PFSK-1 (cell line): ENCODE measurements at regions not wholly inside any gene's neighbourhood (a gene's known extent, or its start where the extent isn't known, plus 50 kb on each side); places are given as distances from the start of the nearest gene placed in this dataset.

Experiments
- FOXP2 ChIP-seq: optimal IDR thresholded peaks from 2 replicates; pipeline ENCODE3; 2011; ENCODE audit warnings: borderline replicate concordance, control low read depth, inconsistent platforms; ENCODE audit not compliant: insufficient read depth; ENCODE audit errors: extremely low read length, extremely low read depth
- POLR2AphosphoS5 ChIP-seq: IDR thresholded peaks from 2 replicates; pipeline ENCODE4 v1.6.1; 2012; ENCODE audit warnings: low read depth, mild to moderate bottlenecking, control low read depth, low read length, moderate library complexity
- SIN3A ChIP-seq: IDR thresholded peaks from 2 replicates; pipeline ENCODE4 v1.6.1; 2012; ENCODE audit warnings: mild to moderate bottlenecking, low read length, moderate library complexity, borderline replicate concordance; ENCODE audit not compliant: insufficient read depth
- TAF1 ChIP-seq: IDR thresholded peaks from 2 replicates; pipeline ENCODE4 v1.6.1; 2012; ENCODE audit warnings: low read length, control low read depth, borderline replicate concordance; ENCODE audit not compliant: insufficient read depth
- TF ChIP-seq, protein P1 (sequence below), 2 experiments: IDR thresholded peaks; 2 replicates each; pipeline versions ENCODE4 v1.6.1 to v1.8.0; 2011 to 2012; ENCODE audit warnings: low read depth in 2 of 2, low read length in 2 of 2, control low read depth in 1 of 2, inconsistent platforms in 1 of 2, mild to moderate bottlenecking in 1 of 2, moderate library complexity in 1 of 2; ENCODE audit not compliant: insufficient read depth in 1 of 2

DNA sequence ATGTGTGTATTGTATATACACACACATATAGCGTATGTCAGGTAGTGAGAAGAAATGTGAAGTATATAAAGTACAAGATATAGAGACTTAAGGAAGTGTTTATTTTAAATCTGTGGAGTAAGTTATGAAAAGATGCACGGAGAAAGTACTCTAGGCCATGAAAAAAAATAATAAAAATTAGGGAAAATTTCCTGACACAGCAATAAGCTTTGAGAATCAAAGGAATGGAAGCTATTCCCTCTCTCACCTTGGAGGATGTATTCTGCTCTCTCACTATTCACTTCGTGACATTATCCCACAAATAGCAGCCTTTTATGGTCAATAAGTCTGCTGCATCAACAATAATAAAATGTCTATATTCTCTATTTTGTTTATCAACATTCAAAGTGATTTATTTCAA is 700.4 kb upstream of the RGS18 start:
- TF ChIP-seq, protein P1, sequence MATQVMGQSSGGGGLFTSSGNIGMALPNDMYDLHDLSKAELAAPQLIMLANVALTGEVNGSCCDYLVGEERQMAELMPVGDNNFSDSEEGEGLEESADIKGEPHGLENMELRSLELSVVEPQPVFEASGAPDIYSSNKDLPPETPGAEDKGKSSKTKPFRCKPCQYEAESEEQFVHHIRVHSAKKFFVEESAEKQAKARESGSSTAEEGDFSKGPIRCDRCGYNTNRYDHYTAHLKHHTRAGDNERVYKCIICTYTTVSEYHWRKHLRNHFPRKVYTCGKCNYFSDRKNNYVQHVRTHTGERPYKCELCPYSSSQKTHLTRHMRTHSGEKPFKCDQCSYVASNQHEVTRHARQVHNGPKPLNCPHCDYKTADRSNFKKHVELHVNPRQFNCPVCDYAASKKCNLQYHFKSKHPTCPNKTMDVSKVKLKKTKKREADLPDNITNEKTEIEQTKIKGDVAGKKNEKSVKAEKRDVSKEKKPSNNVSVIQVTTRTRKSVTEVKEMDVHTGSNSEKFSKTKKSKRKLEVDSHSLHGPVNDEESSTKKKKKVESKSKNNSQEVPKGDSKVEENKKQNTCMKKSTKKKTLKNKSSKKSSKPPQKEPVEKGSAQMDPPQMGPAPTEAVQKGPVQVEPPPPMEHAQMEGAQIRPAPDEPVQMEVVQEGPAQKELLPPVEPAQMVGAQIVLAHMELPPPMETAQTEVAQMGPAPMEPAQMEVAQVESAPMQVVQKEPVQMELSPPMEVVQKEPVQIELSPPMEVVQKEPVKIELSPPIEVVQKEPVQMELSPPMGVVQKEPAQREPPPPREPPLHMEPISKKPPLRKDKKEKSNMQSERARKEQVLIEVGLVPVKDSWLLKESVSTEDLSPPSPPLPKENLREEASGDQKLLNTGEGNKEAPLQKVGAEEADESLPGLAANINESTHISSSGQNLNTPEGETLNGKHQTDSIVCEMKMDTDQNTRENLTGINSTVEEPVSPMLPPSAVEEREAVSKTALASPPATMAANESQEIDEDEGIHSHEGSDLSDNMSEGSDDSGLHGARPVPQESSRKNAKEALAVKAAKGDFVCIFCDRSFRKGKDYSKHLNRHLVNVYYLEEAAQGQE (IDR thresholded peaks at IDR 0.05; ENCODE audit: insufficient read depth in 1 of 2, low read depth in 2 of 2, low read length in 2 of 2) = no peak
- TF ChIP-seq TAF1 (no peak), FOXP2 (no peak), SIN3A (no peak), POLR2AphosphoS5 (no peak)

DNA sequence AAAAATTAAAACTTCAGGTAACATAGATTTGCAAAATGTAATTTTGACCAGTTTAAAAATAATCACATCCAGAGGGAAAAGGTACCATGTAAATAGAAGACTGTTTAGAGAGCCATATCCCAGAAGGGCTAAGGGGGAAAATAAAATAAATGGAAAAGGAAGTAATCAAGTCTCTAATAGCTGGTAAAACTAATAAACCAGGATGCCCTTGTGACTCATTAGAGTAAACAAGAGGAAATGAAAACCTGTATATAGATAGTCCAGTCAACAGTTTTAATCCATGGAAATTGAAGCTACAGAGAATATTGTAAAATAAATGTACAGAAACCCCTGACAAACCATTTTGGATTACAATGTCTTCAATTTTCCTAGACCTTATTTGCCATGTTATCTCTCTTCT is 698.0 kb upstream of the RGS18 start:
- TF ChIP-seq TAF1 = no peak

DNA sequence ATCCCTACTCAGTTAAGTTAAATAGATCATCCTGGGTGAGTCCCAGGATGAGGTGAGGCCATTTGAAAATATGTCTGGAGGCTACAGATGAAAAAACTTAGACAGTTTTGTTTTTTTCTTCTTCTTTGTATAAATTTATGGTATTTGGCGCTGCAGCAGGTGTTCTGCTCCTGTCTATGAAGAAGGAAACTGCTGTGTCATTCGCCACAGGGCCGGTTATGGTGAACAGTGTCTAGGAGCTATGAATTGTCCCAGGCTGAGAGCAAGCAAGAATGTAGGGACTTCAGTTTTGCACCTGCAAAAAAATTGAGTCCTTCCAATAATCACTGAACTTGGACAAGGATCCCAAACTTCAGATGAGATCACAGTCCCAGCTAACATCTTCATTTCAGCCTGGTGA is 674.3 kb upstream of the RGS18 start:
- TF ChIP-seq, protein P1 (IDR thresholded peaks at IDR 0.05; ENCODE audit: insufficient read depth in 1 of 2, low read depth in 2 of 2, low read length in 2 of 2) = no peak
- TF ChIP-seq POLR2AphosphoS5 (no peak), SIN3A (no peak), FOXP2 (no peak), TAF1 (no peak)

DNA sequence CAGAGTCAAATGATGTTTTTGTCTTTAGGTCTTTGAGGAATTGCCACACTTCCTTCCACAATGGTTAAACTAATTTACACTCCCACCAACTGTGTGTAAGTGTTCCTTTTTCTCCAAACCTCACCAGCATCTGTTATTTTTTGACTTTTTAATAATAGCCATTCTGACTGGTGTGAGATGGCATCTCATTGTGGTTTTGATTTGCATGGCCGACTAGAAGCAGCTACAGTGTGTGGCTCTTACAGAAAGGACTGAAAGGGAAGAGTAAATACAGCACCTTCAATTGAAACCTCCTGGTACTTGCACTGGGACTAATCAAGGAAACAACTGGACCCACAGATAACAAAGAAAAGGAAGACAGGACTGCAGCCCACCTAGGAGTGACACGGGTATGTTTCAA is 668.0 kb upstream of the RGS18 start:
- TF ChIP-seq SIN3A = no peak
- TF ChIP-seq, protein P1 (IDR thresholded peaks at IDR 0.05; ENCODE audit: insufficient read depth in 1 of 2, low read depth in 2 of 2, low read length in 2 of 2) = no peak
- no peak for TF ChIP-seq POLR2AphosphoS5
- TF ChIP-seq TAF1 = no peak
- no peak for TF ChIP-seq FOXP2

DNA sequence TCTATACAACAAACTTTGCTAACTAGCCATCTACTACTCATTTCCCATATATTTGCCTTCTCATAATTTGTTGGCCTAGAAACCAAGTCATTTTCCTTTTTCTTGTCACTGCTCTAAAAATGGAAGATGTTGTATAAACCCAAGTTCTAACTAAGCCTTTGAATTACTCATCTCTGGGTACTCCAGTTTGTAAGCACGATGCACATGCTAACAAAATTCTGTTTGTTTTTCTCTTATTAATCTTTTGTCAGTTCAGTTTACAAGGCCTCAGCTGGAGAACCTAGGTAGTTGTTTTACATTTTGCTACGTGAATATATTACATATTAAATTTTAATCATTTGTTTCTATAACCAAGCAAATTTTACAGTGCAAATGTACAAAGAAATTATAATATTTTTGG is 663.2 kb upstream of the RGS18 start:
- no peak for TF ChIP-seq SIN3A
- no peak for TF ChIP-seq TAF1
- no peak for TF ChIP-seq POLR2AphosphoS5
- TF ChIP-seq FOXP2 = no peak
- TF ChIP-seq, protein P1 (IDR thresholded peaks at IDR 0.05; ENCODE audit: insufficient read depth in 1 of 2, low read depth in 2 of 2, low read length in 2 of 2) = no peak
